Mesendoderm (in vitro differentiated cells): ENCODE measurements at regions not wholly inside any gene's neighbourhood (a gene's known extent, or its start where the extent isn't known, plus 50 kb on each side); places are given as distances from the start of the nearest gene placed in this dataset.
A peak's percentile ranks its signal among the peaks of the same experiment; 100 is the strongest.

Source experiments
- DNase-seq: peaks from one replicate; pipeline ENCODE4 v3.0.0; 2013
- H2AK5ac ChIP-seq: 2 replicates; pipeline ENCODE4 v1.6.1; 2013; ENCODE audit warnings: low read length, inconsistent platforms
- H2BK120ac ChIP-seq: 2 replicates; pipeline ENCODE4 v1.6.1; 2013; ENCODE audit warnings: low read depth, mild to moderate bottlenecking, low read length, moderate library complexity, mixed read lengths
- H2BK15ac ChIP-seq: replicated peaks from 2 replicates; pipeline ENCODE4 v1.6.1; 2013; ENCODE audit warnings: low read depth, mild to moderate bottlenecking, moderate library complexity
- H2BK5ac ChIP-seq: 2 replicates; pipeline ENCODE4 v1.6.1; 2013; ENCODE audit warnings: low read length, inconsistent platforms
- H3K18ac ChIP-seq: 2 replicates; pipeline ENCODE4 v1.6.1; 2013; ENCODE audit warnings: mild to moderate bottlenecking, low read length, mixed read lengths
- H3K23ac ChIP-seq: one replicate; pipeline ENCODE4 v1.6.1; 2013; ENCODE audit warnings: low read length
- H3K27ac ChIP-seq: 2 replicates; pipeline ENCODE4 v1.5.1; 2013; ENCODE audit warnings: low read depth, mild to moderate bottlenecking, inconsistent platforms, low read length, moderate library complexity
- H3K27me3 ChIP-seq: 2 replicates; pipeline ENCODE4 v1.6.1; 2013; ENCODE audit warnings: low read length, control low read depth, mild to moderate bottlenecking, inconsistent platforms; ENCODE audit not compliant: insufficient read depth, poor library complexity
- H3K36me3 ChIP-seq: 2 replicates; pipeline ENCODE4 v1.6.1; 2013; ENCODE audit warnings: low read length, inconsistent platforms; ENCODE audit not compliant: control insufficient read depth, insufficient read depth
- H3K4ac ChIP-seq: one replicate; pipeline ENCODE4 v1.6.1; 2013; ENCODE audit warnings: low read depth, mild to moderate bottlenecking, low read length, moderate library complexity
- H3K4me1 ChIP-seq: 2 replicates; pipeline ENCODE4 v1.6.1; 2013; ENCODE audit warnings: low read depth, low read length, inconsistent platforms; ENCODE audit not compliant: control insufficient read depth
- H3K4me2 ChIP-seq: 2 replicates; pipeline ENCODE4 v1.6.1; 2013; ENCODE audit warnings: low read length
- H3K4me3 ChIP-seq: 2 replicates; pipeline ENCODE4 v1.5.1; 2013; ENCODE audit warnings: mild to moderate bottlenecking, low read length
- H3K56ac ChIP-seq: one replicate; pipeline ENCODE4 v1.6.1; 2013; ENCODE audit warnings: low read length
- H3K79me1 ChIP-seq: 2 replicates; pipeline ENCODE4 v1.6.1; 2013; ENCODE audit warnings: low read length, inconsistent platforms
- H3K79me2 ChIP-seq: 2 replicates; pipeline ENCODE4 v1.6.1; 2013; ENCODE audit warnings: mild to moderate bottlenecking, low read length; ENCODE audit not compliant: control insufficient read depth, insufficient read depth
- H3K9ac ChIP-seq: 2 replicates; pipeline ENCODE4 v1.6.1; 2013; ENCODE audit warnings: low read length, inconsistent platforms
- H4K5ac ChIP-seq: one replicate; pipeline ENCODE4 v1.6.1; 2013; ENCODE audit warnings: low read length
- H4K8ac ChIP-seq: one replicate; pipeline ENCODE4 v1.6.1; 2013; ENCODE audit warnings: low read depth, mild to moderate bottlenecking, control low read depth, low read length, moderate library complexity
- WGBS: extraction: QIAGEN DNeasy Blood & Tissue Kit; methylation state at CpG from one replicate; pipeline ENCODE4 v1.1.7; 2013; ENCODE audit warnings: low lambda C conversion rate, missing lambda C conversion rate; ENCODE audit not compliant: insufficient coverage; ENCODE audit errors: extremely low coverage; 5-methylcytosine and 5-hydroxymethylcytosine counted together

GRCh38 chr3:77889616-77890015 lies 849.7 kb downstream of the ROBO2 start:
- Histone ChIP-seq H3K9ac (no peak overlapping the region), H3K27me3 (no peaks in the 10 kb centered on the region), H2AK5ac (no peak overlapping the region), H3K4me2 (no peak overlapping the region), H3K79me2 (no peaks in the 10 kb centered on the region), H2BK5ac (no peak overlapping the region), H3K18ac (no peak overlapping the region), H3K23ac (no peak overlapping the region), H3K4me3 (no peak overlapping the region), H3K79me1 (no peaks in the 10 kb centered on the region), H4K8ac (no peak overlapping the region), H3K36me3 (no peaks in the 10 kb centered on the region), H2BK15ac (no peak overlapping the region), H3K56ac (no peak overlapping the region), H3K4ac (no peak overlapping the region), H3K4me1 (no peaks in the 10 kb centered on the region), H3K27ac (no peak overlapping the region), H4K5ac (no peak overlapping the region), H2BK120ac (no peak overlapping the region)
- DNase-seq, result no peak
- WGBS, result no CpG with 5 or more reads among the region's 3 CpGs

- no CpG with 5 or more reads among the region's 1 CpG for WGBS
- no peak for DNase-seq
- H3K18ac ChIP-seq, result no peak overlapping the region
- H3K23ac ChIP-seq, result no peak overlapping the region
- no peak overlapping the region for H2BK5ac ChIP-seq
- no peaks in the 10 kb centered on the region for H3K27me3 ChIP-seq
- no peak overlapping the region for H3K4me2 ChIP-seq
- no peaks in the 10 kb centered on the region for H3K79me1 ChIP-seq
- no peak overlapping the region for H3K27ac ChIP-seq
- H3K56ac ChIP-seq, result no peak overlapping the region
- H2BK120ac ChIP-seq, result no peak overlapping the region
- H3K4me3 ChIP-seq, result no peak overlapping the region
- H2AK5ac ChIP-seq, result no peak overlapping the region
- H3K4ac ChIP-seq, result no peak overlapping the region
- no peaks in the 10 kb centered on the region for H3K36me3 ChIP-seq
- H3K9ac ChIP-seq, result no peak overlapping the region
- H4K5ac ChIP-seq, result no peak overlapping the region
- H4K8ac ChIP-seq, result no peak overlapping the region
- H3K79me2 ChIP-seq, result no peaks in the 10 kb centered on the region
- no peaks in the 10 kb centered on the region for H3K4me1 ChIP-seq
- H2BK15ac ChIP-seq, result no peak overlapping the region
Observed at GRCh38 chr3:77898621-77899020, 858.7 kb downstream of the ROBO2 start.

GRCh38 chr3:77902675-77903074 lies 862.8 kb downstream of the ROBO2 start:
- Histone ChIP-seq H2BK120ac (no peak overlapping the region), H3K4me3 (no peak overlapping the region), H3K18ac (no peak overlapping the region), H2BK5ac (no peak overlapping the region), H3K79me1 (no peaks in the 10 kb centered on the region), H3K36me3 (no peaks in the 10 kb centered on the region), H3K79me2 (no peaks in the 10 kb centered on the region), H2BK15ac (no peak overlapping the region), H3K27ac (no peak overlapping the region), H3K4me1 (no peaks in the 10 kb centered on the region), H3K27me3 (no peaks in the 10 kb centered on the region), H2AK5ac (no peak overlapping the region), H4K8ac (no peak overlapping the region), H3K4me2 (no peak overlapping the region), H3K4ac (no peak overlapping the region), H3K56ac (no peak overlapping the region), H3K23ac (no peak overlapping the region), H4K5ac (no peak overlapping the region), H3K9ac (no peak overlapping the region)
- WGBS, result no CpG with 5 or more reads among the region's 1 CpG
- no peak for DNase-seq

GRCh38 chr3:77906102-77906709 lies 866.3 kb downstream of the ROBO2 start:
- no peak overlapping the region for H3K4me3 ChIP-seq
- no peak overlapping the region for H3K27ac ChIP-seq
- no peak overlapping the region for H2BK5ac ChIP-seq
- no peak overlapping the region for H2AK5ac ChIP-seq
- H4K8ac ChIP-seq, result no peak overlapping the region
- no peak overlapping the region for H3K9ac ChIP-seq
- H3K4ac ChIP-seq, result no peak overlapping the region
- no peaks in the 10 kb centered on the region for H3K36me3 ChIP-seq
- H3K79me1 ChIP-seq, result no peaks in the 10 kb centered on the region
- H3K56ac ChIP-seq, result no peak overlapping the region
- H4K5ac ChIP-seq, result no peak overlapping the region
- no peak overlapping the region for H3K4me2 ChIP-seq
- no peak overlapping the region for H2BK15ac ChIP-seq
- no peak for DNase-seq
- no CpG with 5 or more reads among the region's 3 CpGs for WGBS
- H3K18ac ChIP-seq, result no peak overlapping the region
- H2BK120ac ChIP-seq, result no peak overlapping the region
- no peaks in the 10 kb centered on the region for H3K4me1 ChIP-seq
- H3K23ac ChIP-seq, result no peak overlapping the region
- H3K79me2 ChIP-seq, result no peaks in the 10 kb centered on the region
- no peaks in the 10 kb centered on the region for H3K27me3 ChIP-seq

- H2BK5ac ChIP-seq, result no peak overlapping the region
- H3K36me3 ChIP-seq, result no peaks in the 10 kb centered on the region
- H4K5ac ChIP-seq, result no peak overlapping the region
- no peak overlapping the region for H3K4ac ChIP-seq
- no peak overlapping the region for H3K4me2 ChIP-seq
- H2BK120ac ChIP-seq, result peak overlapping the region; percentile 82
- H3K79me2 ChIP-seq, result no peaks in the 10 kb centered on the region
- no peak overlapping the region for H3K56ac ChIP-seq
- no peak overlapping the region for H3K18ac ChIP-seq
- no peak overlapping the region for H4K8ac ChIP-seq
- no peak for DNase-seq
- no peaks in the 10 kb centered on the region for H3K79me1 ChIP-seq
- H3K4me3 ChIP-seq, result no peak overlapping the region
- no peaks in the 10 kb centered on the region for H3K27me3 ChIP-seq
- H3K23ac ChIP-seq, result no peak overlapping the region
- H2AK5ac ChIP-seq, result no peak overlapping the region
- no peak overlapping the region for H3K9ac ChIP-seq
- H3K4me1 ChIP-seq, result no peaks in the 10 kb centered on the region
- no peak overlapping the region for H2BK15ac ChIP-seq
- no CpG with 5 or more reads among the region's 3 CpGs for WGBS
- H3K27ac ChIP-seq, result no peak overlapping the region
Observed at GRCh38 chr3:77913524-77914174, 873.8 kb downstream of the ROBO2 start.

GRCh38 chr3:77915336-77915735 lies 875.4 kb downstream of the ROBO2 start:
- Histone ChIP-seq H3K4me2 (no peak overlapping the region), H2BK15ac (no peak overlapping the region), H2AK5ac (no peak overlapping the region)

More at GRCh38 chr3:77915336-77915735, 875.4 kb downstream of the ROBO2 start:
- Histone ChIP-seq H4K5ac (no peak overlapping the region), H3K79me2 (no peaks in the 10 kb centered on the region), H3K18ac (no peak overlapping the region), H3K36me3 (no peaks in the 10 kb centered on the region), H4K8ac (no peak overlapping the region), H3K23ac (no peak overlapping the region), H3K56ac (no peak overlapping the region), H2BK120ac (no peak overlapping the region), H3K79me1 (no peaks in the 10 kb centered on the region), H3K27ac (no peak overlapping the region), H3K27me3 (no peaks in the 10 kb centered on the region), H3K4me1 (no peaks in the 10 kb centered on the region), H2BK5ac (no peak overlapping the region), H3K4ac (no peak overlapping the region), H3K4me3 (no peak overlapping the region), H3K9ac (no peak overlapping the region)
- DNase-seq, result no peak
- WGBS, result no CpG with 5 or more reads among the region's 2 CpGs
